GM18519 (cell line): ENCODE measurements at regions not wholly inside any gene's neighbourhood (a gene's known extent, or its start where the extent isn't known, plus 50 kb on each side); places are given as distances from the start of the nearest gene placed in this dataset.
"Not testable (repeated sequence)": the region's sequence is repeated elsewhere in the genome, so short reads cannot be mapped to it uniquely, and the experiment has no call there.

Experiments
- ATAC-seq: cut with Tn5 transposase; IDR thresholded peaks from one replicate; pipeline ENCODE4 v1.9.1; 2021; ENCODE audit warnings: mild to moderate bottlenecking, moderate library complexity; ENCODE audit not compliant: unreplicated experiment, low FRiP score

GRCh38 chr7:6986892-6987291, 160.8 kb upstream of the CCZ1B start:
- ATAC-seq = not testable (repeated sequence)

- not testable (repeated sequence) for ATAC-seq
These were observed 162.5 kb upstream of the CCZ1B start for GRCh38 chr7:6988608-6989007.

- not testable (repeated sequence) for ATAC-seq
These were observed 163.9 kb upstream of the CCZ1B start for GRCh38 chr7:6989968-6990367.

GRCh38 chr7:6990426-6991152, 164.5 kb upstream of the CCZ1B start:
- not testable (repeated sequence) for ATAC-seq

GRCh38 chr7:6991169-6991611, 165.1 kb upstream of the CCZ1B start:
- not testable (repeated sequence) for ATAC-seq

- ATAC-seq = not testable (repeated sequence)
These were observed 165.6 kb upstream of the CCZ1B start for GRCh38 chr7:6991686-6992085.

- not testable (repeated sequence) for ATAC-seq
These were observed 166.1 kb upstream of the CCZ1B start for GRCh38 chr7:6992133-6992532.

GRCh38 chr7:6995026-6995425, 169.0 kb upstream of the CCZ1B start:
- not testable (repeated sequence) for ATAC-seq

GRCh38 chr7:6995493-6996289, 169.6 kb upstream of the CCZ1B start:
- not testable (repeated sequence) for ATAC-seq

GRCh38 chr7:6999067-6999666, 173.1 kb upstream of the CCZ1B start:
- not testable (repeated sequence) for ATAC-seq

GRCh38 chr7:7002418-7003062, 176.5 kb upstream of the CCZ1B start:
- no peak for ATAC-seq

- no peak for ATAC-seq
These were observed 177.0 kb upstream of the C1GALT1 start for GRCh38 chr7:7005303-7005702.

- not testable (repeated sequence) for ATAC-seq
These were observed 176.4 kb upstream of the C1GALT1 start for GRCh38 chr7:7005949-7006348.

GRCh38 chr7:7011241-7011640, 171.1 kb upstream of the C1GALT1 start:
- not testable (repeated sequence) for ATAC-seq

- ATAC-seq = not testable (repeated sequence)
These were observed 170.6 kb upstream of the C1GALT1 start for GRCh38 chr7:7011751-7012150.

GRCh38 chr7:7014827-7015595, 167.3 kb upstream of the C1GALT1 start:
- ATAC-seq = no peak

- ATAC-seq = no peak
These were observed 164.6 kb upstream of the C1GALT1 start for GRCh38 chr7:7017707-7018280.

- ATAC-seq = no peak
These were observed 164.1 kb upstream of the C1GALT1 start for GRCh38 chr7:7018290-7018689.

- no peak for ATAC-seq
These were observed 150.1 kb upstream of the C1GALT1 start for GRCh38 chr7:7032221-7032620.

- ATAC-seq = no peak
These were observed 146.5 kb upstream of the C1GALT1 start for GRCh38 chr7:7035851-7036250.
